ENCODE measurements at regions not wholly inside any gene's neighbourhood (a gene's known extent, or its start where the extent isn't known, plus 50 kb on each side); places are given as distances from the start of the nearest gene placed in this dataset.

- H3K4me3 ChIP-seq (replicated peaks; ENCODE audit: insufficient read depth, low read length): no peak overlapping the region
- TF ChIP-seq REST (IDR thresholded peaks at IDR 0.05; ENCODE audit: insufficient replicate concordance, low read depth) (no peak), CTCF (IDR thresholded peaks at IDR 0.05; ENCODE audit: insufficient read depth, low read length) (no peak), POLR2AphosphoS5 (IDR thresholded peaks at IDR 0.05; ENCODE audit: low read depth) (no peak), SPI1 (IDR thresholded peaks at IDR 0.05; ENCODE audit: borderline replicate concordance, low read depth) (no peak), GABPA (IDR thresholded peaks at IDR 0.05; ENCODE audit: low read depth) (no peak)
- DNase-seq (ENCODE audit: low read depth in 1 of 2, low spot score in 1 of 2): no peak
- H3K27me3 ChIP-seq (ENCODE audit: insufficient read depth, poor library complexity, severe bottlenecking): no peaks in the 10 kb centered on the region
- H3K27ac ChIP-seq (replicated peaks): no peak overlapping the region
These were observed 148.0 kb upstream of the PWP1 start for GRCh38 chr12:107537464-107538119.

GRCh38 chr12:107539196-107539939 is 146.2 kb upstream of the PWP1 start:
- Histone ChIP-seq H3K27ac (replicated peaks) (no peak overlapping the region), H3K27me3 (ENCODE audit: insufficient read depth, poor library complexity, severe bottlenecking) (no peaks in the 10 kb centered on the region), H3K4me3 (replicated peaks; ENCODE audit: insufficient read depth, low read length) (no peak overlapping the region)
- peak in 1 of 2 experiments; percentile 53 for DNase-seq (ENCODE audit: low read depth in 1 of 2, low spot score in 1 of 2)
- TF ChIP-seq GABPA (IDR thresholded peaks at IDR 0.05; ENCODE audit: low read depth) (no peak), SPI1 (IDR thresholded peaks at IDR 0.05; ENCODE audit: borderline replicate concordance, low read depth) (peak; percentile 46; the same call in 1 of the 2 replicates), CTCF (IDR thresholded peaks at IDR 0.05; ENCODE audit: insufficient read depth, low read length) (no peak), REST (IDR thresholded peaks at IDR 0.05; ENCODE audit: insufficient replicate concordance, low read depth) (no peak), POLR2AphosphoS5 (IDR thresholded peaks at IDR 0.05; ENCODE audit: low read depth) (no peak)

GRCh38 chr12:107541001-107541705 is 144.4 kb upstream of the PWP1 start:
- H3K27me3 ChIP-seq (ENCODE audit: insufficient read depth, poor library complexity, severe bottlenecking): no peaks in the 10 kb centered on the region
- no peak overlapping the region for H3K4me3 ChIP-seq (replicated peaks; ENCODE audit: insufficient read depth, low read length)
- DNase-seq (ENCODE audit: low read depth in 1 of 2, low spot score in 1 of 2): no peak
- TF ChIP-seq SPI1 (IDR thresholded peaks at IDR 0.05; ENCODE audit: borderline replicate concordance, low read depth) (no peak), GABPA (IDR thresholded peaks at IDR 0.05; ENCODE audit: low read depth) (no peak), POLR2AphosphoS5 (IDR thresholded peaks at IDR 0.05; ENCODE audit: low read depth) (no peak)
- H3K27ac ChIP-seq (replicated peaks): no peak overlapping the region

GRCh38 chr12:107543416-107543815 is 142.2 kb upstream of the PWP1 start:
- no peak overlapping the region for H3K27ac ChIP-seq (replicated peaks)
- H3K27me3 ChIP-seq (ENCODE audit: insufficient read depth, poor library complexity, severe bottlenecking): no peaks in the 10 kb centered on the region
- no peak for TF ChIP-seq REST (IDR thresholded peaks at IDR 0.05; ENCODE audit: insufficient replicate concordance, low read depth)
- TF ChIP-seq POLR2AphosphoS5 (IDR thresholded peaks at IDR 0.05; ENCODE audit: low read depth): no peak
- no peak for TF ChIP-seq GABPA (IDR thresholded peaks at IDR 0.05; ENCODE audit: low read depth)
- no peak for TF ChIP-seq CTCF (IDR thresholded peaks at IDR 0.05; ENCODE audit: insufficient read depth, low read length)
- no peak for TF ChIP-seq SPI1 (IDR thresholded peaks at IDR 0.05; ENCODE audit: borderline replicate concordance, low read depth)
- no peak overlapping the region for H3K4me3 ChIP-seq (replicated peaks; ENCODE audit: insufficient read depth, low read length)
- DNase-seq (ENCODE audit: low read depth in 1 of 2, low spot score in 1 of 2): no peak

All from HL-60 (cell line).